GM12892 (cell line): ENCODE measurements at regions not wholly inside any gene's neighbourhood (a gene's known extent, or its start where the extent isn't known, plus 50 kb on each side); places are given as distances from the start of the nearest gene placed in this dataset.
"Not testable (repeated sequence)": the region's sequence is repeated elsewhere in the genome, so short reads cannot be mapped to it uniquely, and the experiment has no call there.

Experiments
- POLR2A ChIP-seq: IDR thresholded peaks from 2 replicates; pipeline ENCODE4 v1.6.1; 2011; ENCODE audit warnings: low read depth, low read length, control low read depth
- POLR2AphosphoS5 ChIP-seq: IDR thresholded peaks from 2 replicates; pipeline ENCODE4 v1.6.1; 2011; ENCODE audit warnings: low read depth, low read length, control low read depth

DNA sequence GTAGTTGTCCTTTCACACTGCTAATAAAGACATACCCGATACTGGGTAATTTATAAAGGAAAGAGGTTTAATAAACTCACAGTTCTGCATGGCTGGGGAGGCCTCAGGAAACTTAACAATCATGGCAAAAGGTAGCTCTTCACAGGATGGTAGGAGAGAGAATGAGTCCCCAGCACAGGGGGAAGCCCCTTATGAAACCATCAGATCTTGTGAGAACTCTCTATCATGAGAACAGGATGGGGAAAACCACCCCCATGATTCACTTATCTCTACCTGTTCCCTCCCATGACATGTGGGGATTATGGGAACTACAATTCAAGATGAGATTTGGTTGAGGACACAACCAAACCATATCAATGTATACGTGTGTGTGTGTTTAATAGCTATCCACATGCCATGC is 983.1 kb downstream of the C4orf33 start:
- TF ChIP-seq POLR2A, POLR2AphosphoS5: not testable (repeated sequence)
